PC-3 (cell line): ENCODE measurements at regions not wholly inside any gene's neighbourhood (a gene's known extent, or its start where the extent isn't known, plus 50 kb on each side); places are given as distances from the start of the nearest gene placed in this dataset.

Source experiments
- ATAC-seq: fragments of 200-7000 bp; cut with Tn5 transposase; 2 replicates; pipeline ENCODE4 v1.9.1; 2020; ENCODE audit warnings: mild to moderate bottlenecking, moderate library complexity
- BruUV-seq: library from RNA; stranded (reverse); fragments of 400-500 nt; replicated peaks from 2 replicates; lab custom pipeline; 2021; lab: Mats Ljungman, UMichigan
- CTCF ChIA-PET: fragments of 300-600 bp; sonication (Branson Sonifier 250); formaldehyde crosslinking; loops from one replicate; lab custom pipeline; 2022; ENCODE audit warnings: antibody characterized with exemption; lab: Charles Lee
- POLR2A ChIA-PET: fragments of 300-600 bp; sonication (Branson Sonifier 250); formaldehyde crosslinking; loops from one replicate; lab custom pipeline; 2022; ENCODE audit warnings: antibody characterized with exemption; ENCODE audit not compliant: unreplicated experiment; lab: Charles Lee
- DNase-seq: peaks from one replicate; pipeline ENCODE4 v3.0.0-alpha.2; 2015
- H2AFZ ChIP-seq: fragments of 300-600 bp; sonication (generic); 2 replicates; pipeline ENCODE4 v1.6.0; 2016; ENCODE audit warnings: antibody characterized with exemption, low read length
- H3F3A ChIP-seq: fragments of 300-600 bp; sonication (generic); one replicate; pipeline ENCODE4 v1.6.0; 2017; ENCODE audit warnings: antibody characterized with exemption, low read length, control low read depth, mild to moderate bottlenecking; ENCODE audit not compliant: unreplicated experiment
- H3K27ac ChIP-seq: fragments of 300-600 bp; sonication (generic); 2 replicates; pipeline ENCODE4 v1.5.1; 2016; ENCODE audit warnings: mild to moderate bottlenecking, low read length
- H3K27me3 ChIP-seq: fragments of 300-600 bp; sonication (generic); 2 replicates; pipeline ENCODE4 v1.6.1; 2016; ENCODE audit warnings: low read length, mixed read lengths
- H3K36me3 ChIP-seq: fragments of 300-600 bp; sonication (generic); 2 replicates; pipeline ENCODE4 v1.6.1; 2016; ENCODE audit warnings: low read depth, mixed run types, low read length, mixed read lengths
- H3K4me1 ChIP-seq: fragments of 300-600 bp; sonication (generic); 2 replicates; pipeline ENCODE4 v1.5.1; 2016; ENCODE audit warnings: low read length; ENCODE audit not compliant: insufficient read depth
- H3K4me2 ChIP-seq: fragments of 300-600 bp; sonication (generic); 2 replicates; pipeline ENCODE4 v1.6.0; 2016; ENCODE audit warnings: low read length
- H3K4me3 ChIP-seq: fragments of 300-600 bp; sonication (generic); 2 replicates; pipeline ENCODE4 v1.5.1; 2016; ENCODE audit warnings: mild to moderate bottlenecking, low read length, mixed read lengths
- H3K79me2 ChIP-seq: fragments of 300-600 bp; sonication (generic); 2 replicates; pipeline ENCODE4 v1.6.1; 2017; ENCODE audit warnings: low read length, mixed read lengths
- H3K9ac ChIP-seq: fragments of 300-600 bp; sonication (generic); 2 replicates; pipeline ENCODE4 v1.6.0; 2016; ENCODE audit warnings: mild to moderate bottlenecking, low read length
- H3K9me2 ChIP-seq: fragments of 300-600 bp; sonication (generic); replicated peaks from 2 replicates; pipeline ENCODE4 v1.6.1; 2016; ENCODE audit warnings: mixed run types, low read length, mixed read lengths
- H3K9me3 ChIP-seq: fragments of 300-600 bp; sonication (generic); 2 replicates; pipeline ENCODE4 v1.6.1; 2016; ENCODE audit warnings: low read length, mixed read lengths
- H4K20me1 ChIP-seq: fragments of 300-600 bp; sonication (generic); 2 replicates; pipeline ENCODE4 v1.6.1; 2016; ENCODE audit warnings: low read length, mixed read lengths
- EZH2 ChIP-seq: fragments of 300-600 bp; sonication (generic); IDR thresholded peaks from one replicate; pipeline ENCODE4 v1.6.1; 2017; ENCODE audit warnings: antibody characterized with exemption, mild to moderate bottlenecking, low read length; ENCODE audit not compliant: unreplicated experiment
- EZH2phosphoT487 ChIP-seq: fragments of 300-600 bp; sonication (generic); IDR thresholded peaks from 2 replicates; pipeline ENCODE4 v1.6.1; 2018; ENCODE audit warnings: mild to moderate bottlenecking, antibody characterized with exemption, low read length, borderline replicate concordance
- intact Hi-C: fragments of 100-400 bp; cut with micrococcal nuclease; formaldehyde crosslinking; loops from 2 replicates; pipeline ENCODE4 v1.9.0; 2023
- TF ChIP-seq, protein P1 (sequence below): fragments of 300-600 bp; sonication (generic); conservative IDR thresholded peaks from 2 replicates; pipeline ENCODE4 v1.5.1; 2017; ENCODE audit warnings: antibody characterized with exemption, low read depth, mild to moderate bottlenecking, low read length

- Histone ChIP-seq H3K79me2 (no peaks in the 10 kb centered on the region), H3K9me2 (no peaks in the 10 kb centered on the region), H3K27ac (no peak overlapping the region), H4K20me1 (no peaks in the 10 kb centered on the region), H3K4me3 (no peak overlapping the region), H3K4me2 (no peak overlapping the region), H3K9me3 (no peaks in the 10 kb centered on the region), H3K27me3 (no peaks in the 10 kb centered on the region), H3F3A (no peaks in the 10 kb centered on the region), H3K36me3 (no peaks in the 10 kb centered on the region), H2AFZ (no peak overlapping the region), H3K9ac (no peak overlapping the region), H3K4me1 (peaks cover 7% of the 10 kb centered on the region; the same call in 1 of the 2 replicates)
- ATAC-seq (no peak), DNase-seq (no peak)
- BruUV-seq = no TSS peak
- intact Hi-C loops = no loop called here
- TF ChIP-seq EZH2phosphoT487 = no peak
- TF ChIP-seq EZH2 = no peak
- TF ChIP-seq, protein P1, sequence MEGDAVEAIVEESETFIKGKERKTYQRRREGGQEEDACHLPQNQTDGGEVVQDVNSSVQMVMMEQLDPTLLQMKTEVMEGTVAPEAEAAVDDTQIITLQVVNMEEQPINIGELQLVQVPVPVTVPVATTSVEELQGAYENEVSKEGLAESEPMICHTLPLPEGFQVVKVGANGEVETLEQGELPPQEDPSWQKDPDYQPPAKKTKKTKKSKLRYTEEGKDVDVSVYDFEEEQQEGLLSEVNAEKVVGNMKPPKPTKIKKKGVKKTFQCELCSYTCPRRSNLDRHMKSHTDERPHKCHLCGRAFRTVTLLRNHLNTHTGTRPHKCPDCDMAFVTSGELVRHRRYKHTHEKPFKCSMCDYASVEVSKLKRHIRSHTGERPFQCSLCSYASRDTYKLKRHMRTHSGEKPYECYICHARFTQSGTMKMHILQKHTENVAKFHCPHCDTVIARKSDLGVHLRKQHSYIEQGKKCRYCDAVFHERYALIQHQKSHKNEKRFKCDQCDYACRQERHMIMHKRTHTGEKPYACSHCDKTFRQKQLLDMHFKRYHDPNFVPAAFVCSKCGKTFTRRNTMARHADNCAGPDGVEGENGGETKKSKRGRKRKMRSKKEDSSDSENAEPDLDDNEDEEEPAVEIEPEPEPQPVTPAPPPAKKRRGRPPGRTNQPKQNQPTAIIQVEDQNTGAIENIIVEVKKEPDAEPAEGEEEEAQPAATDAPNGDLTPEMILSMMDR = no peak
- ChIA-PET CTCF (no interaction called here), POLR2A (no interaction called here)
These were observed 323.6 kb downstream of the UBE3D start for GRCh38 chr6:82741996-82742385.

DNA sequence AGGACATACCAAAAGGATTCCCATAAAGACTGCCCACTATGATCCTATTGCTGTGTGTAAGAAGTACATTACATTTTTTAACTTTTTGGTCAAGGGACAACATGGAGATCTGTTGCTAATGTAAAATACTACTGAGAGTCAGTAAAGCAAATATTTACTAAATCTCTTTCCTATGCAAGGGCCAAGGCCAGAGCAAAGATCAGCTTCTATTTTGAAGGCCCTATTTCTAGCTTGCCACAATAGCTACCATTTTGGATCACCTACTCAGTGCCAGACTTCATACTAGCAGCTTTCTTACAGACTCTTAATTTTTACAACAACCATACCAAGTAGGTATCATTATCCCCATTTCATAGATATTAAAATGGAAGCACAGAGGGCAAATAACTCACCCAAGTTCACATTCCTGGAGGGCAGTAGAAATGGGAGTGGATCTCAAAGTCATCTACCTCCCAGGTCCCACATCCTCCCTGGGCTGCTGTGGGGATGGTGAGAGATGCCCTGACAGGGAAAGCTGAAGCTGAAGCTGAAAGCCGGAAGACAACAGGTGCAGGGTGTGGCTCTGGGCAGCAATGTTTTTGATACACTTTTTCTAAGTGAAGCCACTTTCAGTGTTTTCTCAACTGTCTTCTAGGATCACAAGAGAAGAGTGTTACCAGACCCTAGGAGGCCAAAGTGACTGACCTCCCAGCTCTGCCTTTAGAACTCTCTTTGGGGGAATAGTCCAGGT, 321.2 kb downstream of the UBE3D start:
- ATAC-seq = no peak

More for the DNA sequence above, 321.2 kb downstream of the UBE3D start:
- Histone ChIP-seq H3K9me3 (no peaks in the 10 kb centered on the region), H2AFZ (no peak overlapping the region), H3K4me1 (peaks cover 7% of the 10 kb centered on the region; the same call in 1 of the 2 replicates), H3K9me2 (no peaks in the 10 kb centered on the region), H3K27ac (no peak overlapping the region), H3K36me3 (no peaks in the 10 kb centered on the region), H3K4me3 (no peak overlapping the region), H3F3A (no peaks in the 10 kb centered on the region), H3K4me2 (no peak overlapping the region), H3K27me3 (no peaks in the 10 kb centered on the region), H3K79me2 (no peaks in the 10 kb centered on the region), H4K20me1 (no peaks in the 10 kb centered on the region), H3K9ac (no peak overlapping the region)
- TF ChIP-seq EZH2phosphoT487 (no peak), EZH2 (no peak)
- TF ChIP-seq, protein P1 = no peak
- no peak for DNase-seq
- ChIA-PET POLR2A (interaction anchor here (0.7 kb wide), 1 partner anchor 10 kb away, joined by 7 read pairs; no protein-coding TSS in a partner anchor), CTCF (no interaction called here)
- BruUV-seq = no TSS peak
- intact Hi-C loops = no loop called here
